K562 (cell line): ENCODE measurements at regions not wholly inside any gene's neighbourhood (a gene's known extent, or its start where the extent isn't known, plus 50 kb on each side); places are given as distances from the start of the nearest gene placed in this dataset.

ENCODE experiments used
- CTCF ChIP-seq, 3 experiments: IDR thresholded peaks in 2 of 3; conservative IDR thresholded peaks in 1 of 3; 2 replicates each; pipeline ENCODE4 v1.5.1; 2011 to 2012; ENCODE audit warnings: low read length in 3 of 3, mild to moderate bottlenecking in 3 of 3, control low read depth in 2 of 3, improper control_type of control experiment in 1 of 3, inconsistent platforms in 1 of 3, low read depth in 1 of 3, mixed read lengths in 1 of 3, moderate library complexity in 1 of 3; ENCODE audit not compliant: insufficient read depth in 2 of 3
- EGR1 ChIP-seq: fragments of 450-650 bp; conservative IDR thresholded peaks from 2 replicates; pipeline ENCODE4 v1.6.1; 2017; ENCODE audit warnings: mild to moderate bottlenecking
- EWSR1 ChIP-seq: fragments of 450-650 bp; IDR thresholded peaks from 2 replicates; pipeline ENCODE4 v1.6.1; 2018; ENCODE audit warnings: borderline replicate concordance, mild to moderate bottlenecking, low read depth, moderate library complexity; ENCODE audit not compliant: partially characterized antibody
- FOXM1 ChIP-seq, 2 experiments: fragments of 450-650 bp in 1 of 2; sonication (generic) in 1 of 2; formaldehyde crosslinking in 1 of 2; IDR thresholded peaks; 2 replicates each; pipeline versions ENCODE4 v1.6.1 to v1.9.0; 2017 to 2022; ENCODE audit warnings: low read depth in 2 of 2, mild to moderate bottlenecking in 2 of 2, missing genetic modification reagents in 1 of 2, moderate library complexity in 1 of 2
- MYNN ChIP-seq, 2 experiments: sonication (generic); formaldehyde crosslinking in 1 of 2; IDR thresholded peaks; 2 replicates each; pipeline versions ENCODE4 v1.5.0 to v1.6.1; 2016 to 2020; ENCODE audit warnings: antibody characterized with exemption in 1 of 2, missing genetic modification reagents in 1 of 2
- PHF8 ChIP-seq: fragments of 200-600 bp; sonication (generic); IDR thresholded peaks from 2 replicates; pipeline ENCODE4 v1.6.1; 2012; ENCODE audit warnings: mixed run types, mild to moderate bottlenecking, inconsistent platforms, low read length, moderate library complexity, borderline replicate concordance
- ZNF232 ChIP-seq: sonication (generic); formaldehyde crosslinking; IDR thresholded peaks from 2 replicates; pipeline ENCODE4 v1.8.0; 2022; ENCODE audit warnings: mild to moderate bottlenecking, missing genetic modification reagents
- TF ChIP-seq, protein P1 (sequence below): sonication (generic); formaldehyde crosslinking; IDR thresholded peaks from 2 replicates; pipeline ENCODE4 v1.8.0; 2022; ENCODE audit warnings: mild to moderate bottlenecking, missing genetic modification reagents

GRCh38 chr14:87794561-87794960 lies 198.4 kb downstream of the GALC start:
- TF ChIP-seq CTCF (IDR thresholded peaks at IDR 0.05 in 2 of 3, conservative IDR thresholded peaks at IDR 0.05 in 1 of 3; ENCODE audit: insufficient read depth in 2 of 3, low read depth in 1 of 3, low read length in 3 of 3) (no peak), PHF8 (no peak), EWSR1 (no peak), EGR1 (no peak), MYNN (IDR thresholded peaks at IDR 0.05) (no peak), MYNN (CRISPR knock-in tag; IDR thresholded peaks at IDR 0.05) (no peak), ZNF232 (CRISPR knock-in tag) (no peak), FOXM1 (IDR thresholded peaks at IDR 0.05; ENCODE audit: low read depth) (no peak), FOXM1 (CRISPR knock-in tag; IDR thresholded peaks at IDR 0.05; ENCODE audit: low read depth) (no peak)
- TF ChIP-seq, protein P1, sequence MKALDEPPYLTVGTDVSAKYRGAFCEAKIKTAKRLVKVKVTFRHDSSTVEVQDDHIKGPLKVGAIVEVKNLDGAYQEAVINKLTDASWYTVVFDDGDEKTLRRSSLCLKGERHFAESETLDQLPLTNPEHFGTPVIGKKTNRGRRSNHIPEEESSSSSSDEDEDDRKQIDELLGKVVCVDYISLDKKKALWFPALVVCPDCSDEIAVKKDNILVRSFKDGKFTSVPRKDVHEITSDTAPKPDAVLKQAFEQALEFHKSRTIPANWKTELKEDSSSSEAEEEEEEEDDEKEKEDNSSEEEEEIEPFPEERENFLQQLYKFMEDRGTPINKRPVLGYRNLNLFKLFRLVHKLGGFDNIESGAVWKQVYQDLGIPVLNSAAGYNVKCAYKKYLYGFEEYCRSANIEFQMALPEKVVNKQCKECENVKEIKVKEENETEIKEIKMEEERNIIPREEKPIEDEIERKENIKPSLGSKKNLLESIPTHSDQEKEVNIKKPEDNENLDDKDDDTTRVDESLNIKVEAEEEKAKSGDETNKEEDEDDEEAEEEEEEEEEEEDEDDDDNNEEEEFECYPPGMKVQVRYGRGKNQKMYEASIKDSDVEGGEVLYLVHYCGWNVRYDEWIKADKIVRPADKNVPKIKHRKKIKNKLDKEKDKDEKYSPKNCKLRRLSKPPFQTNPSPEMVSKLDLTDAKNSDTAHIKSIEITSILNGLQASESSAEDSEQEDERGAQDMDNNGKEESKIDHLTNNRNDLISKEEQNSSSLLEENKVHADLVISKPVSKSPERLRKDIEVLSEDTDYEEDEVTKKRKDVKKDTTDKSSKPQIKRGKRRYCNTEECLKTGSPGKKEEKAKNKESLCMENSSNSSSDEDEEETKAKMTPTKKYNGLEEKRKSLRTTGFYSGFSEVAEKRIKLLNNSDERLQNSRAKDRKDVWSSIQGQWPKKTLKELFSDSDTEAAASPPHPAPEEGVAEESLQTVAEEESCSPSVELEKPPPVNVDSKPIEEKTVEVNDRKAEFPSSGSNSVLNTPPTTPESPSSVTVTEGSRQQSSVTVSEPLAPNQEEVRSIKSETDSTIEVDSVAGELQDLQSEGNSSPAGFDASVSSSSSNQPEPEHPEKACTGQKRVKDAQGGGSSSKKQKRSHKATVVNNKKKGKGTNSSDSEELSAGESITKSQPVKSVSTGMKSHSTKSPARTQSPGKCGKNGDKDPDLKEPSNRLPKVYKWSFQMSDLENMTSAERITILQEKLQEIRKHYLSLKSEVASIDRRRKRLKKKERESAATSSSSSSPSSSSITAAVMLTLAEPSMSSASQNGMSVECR (CRISPR knock-in tag), result no peak
